ENCODE measurements at regions not wholly inside any gene's neighbourhood (a gene's known extent, or its start where the extent isn't known, plus 50 kb on each side); places are given as distances from the start of the nearest gene placed in this dataset.

GRCh38 chr9:110142253-110142652, 65.7 kb downstream of the C9orf152 start:
- no peak overlapping the region for H3K4me3 ChIP-seq (ENCODE audit: low read depth, low read length)
- no peak for DNase-seq (ENCODE audit: low read depth)

GRCh38 chr9:110142868-110143481, 65.0 kb downstream of the C9orf152 start:
- no peak overlapping the region for H3K4me3 ChIP-seq (ENCODE audit: low read depth, low read length)
- no peak for DNase-seq (ENCODE audit: low read depth)

DNA sequence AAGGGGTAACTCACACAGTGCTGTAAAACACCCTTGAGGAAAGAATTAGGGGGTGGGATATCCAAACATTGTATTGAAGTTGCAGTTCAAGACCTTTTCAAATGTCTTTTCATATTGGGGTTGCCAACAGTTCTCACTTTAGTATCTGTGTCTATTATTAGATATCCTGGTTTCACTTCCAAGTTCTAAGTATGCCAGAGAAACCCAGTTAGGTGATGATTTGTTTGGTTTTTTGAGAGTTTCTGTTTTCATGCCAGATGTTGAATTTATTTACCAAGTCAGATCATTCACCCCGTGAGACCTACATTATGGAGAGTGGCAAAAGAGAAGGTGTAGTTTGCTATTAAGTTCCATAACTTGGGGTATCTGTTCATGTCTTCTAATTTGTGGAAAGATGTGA, 64.5 kb downstream of the C9orf152 start:
- no peak overlapping the region for H3K4me3 ChIP-seq (ENCODE audit: low read depth, low read length)
- no peak for DNase-seq (ENCODE audit: low read depth)

DNA sequence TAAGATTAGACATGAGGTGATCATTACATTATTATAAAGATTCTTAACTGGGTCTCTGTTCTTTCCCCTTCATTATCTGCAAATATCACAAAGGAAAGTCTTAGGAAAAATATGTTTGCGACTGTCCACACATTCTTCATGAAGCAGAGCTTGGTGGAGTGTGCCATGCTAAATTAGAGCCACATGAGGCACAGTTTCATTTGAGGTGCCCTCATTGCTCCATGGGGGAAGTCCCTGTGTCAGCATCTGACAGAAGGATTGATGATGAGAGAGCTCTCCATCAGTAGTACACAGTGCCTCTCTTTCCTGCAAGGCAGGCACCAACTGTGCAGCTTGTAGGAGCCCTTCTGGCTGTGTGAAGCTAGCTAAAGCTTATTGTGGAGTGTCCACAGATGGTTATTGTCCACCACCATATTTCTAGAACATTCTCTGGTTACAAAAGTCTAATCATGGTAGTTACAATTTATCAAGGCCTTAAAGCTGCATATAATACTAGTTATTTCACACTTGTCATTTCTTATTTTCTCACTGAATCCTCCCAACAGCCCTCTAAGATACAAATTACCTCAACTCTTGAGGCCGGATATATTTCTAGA, 63.9 kb downstream of the C9orf152 start:
- no peak for DNase-seq (ENCODE audit: low read depth)
- H3K4me3 ChIP-seq (ENCODE audit: low read depth, low read length): no peak overlapping the region

DNA sequence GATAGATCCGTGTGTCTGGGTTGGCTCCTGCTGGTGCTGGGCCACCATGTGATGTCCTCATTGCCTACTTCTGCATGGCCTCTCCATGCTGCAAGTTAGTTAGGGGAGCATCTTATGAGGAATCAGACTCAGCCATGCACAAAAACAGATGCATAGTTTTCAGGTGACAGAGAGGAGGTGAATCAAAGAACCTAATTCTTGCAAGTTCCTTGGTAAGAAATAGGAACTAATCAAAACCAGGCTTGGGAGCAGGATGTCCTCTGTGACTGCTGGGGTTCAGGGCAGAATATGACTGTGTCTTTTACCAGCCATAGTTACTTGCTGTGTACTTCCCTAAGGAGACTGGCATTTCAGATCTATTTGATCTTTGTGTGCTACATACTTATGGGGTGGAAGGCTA, 61.6 kb downstream of the C9orf152 start:
- H3K4me3 ChIP-seq (ENCODE audit: low read depth, low read length): no peak overlapping the region

GRCh38 chr9:110148384-110148783, 59.6 kb downstream of the C9orf152 start:
- no peak overlapping the region for H3K4me3 ChIP-seq (ENCODE audit: low read depth, low read length)
- no peak for DNase-seq (ENCODE audit: low read depth)

More for the DNA sequence above, 61.6 kb downstream of the C9orf152 start:
- no peak for DNase-seq (ENCODE audit: low read depth)

- peak; percentile 79 for DNase-seq (ENCODE audit: low read depth)
- H3K4me3 ChIP-seq (ENCODE audit: low read depth, low read length): no peak overlapping the region
Observed at GRCh38 chr9:110148891-110149290, 59.1 kb downstream of the C9orf152 start.

Data from skeletal muscle cell (primary cell).